ENCODE measurements at regions not wholly inside any gene's neighbourhood (a gene's known extent, or its start where the extent isn't known, plus 50 kb on each side); places are given as distances from the start of the nearest gene placed in this dataset.

- DNase-seq, result no peak
Observed at GRCh38 chrY:7463711-7464110, 552.2 kb upstream of the AMELY start.

DNA sequence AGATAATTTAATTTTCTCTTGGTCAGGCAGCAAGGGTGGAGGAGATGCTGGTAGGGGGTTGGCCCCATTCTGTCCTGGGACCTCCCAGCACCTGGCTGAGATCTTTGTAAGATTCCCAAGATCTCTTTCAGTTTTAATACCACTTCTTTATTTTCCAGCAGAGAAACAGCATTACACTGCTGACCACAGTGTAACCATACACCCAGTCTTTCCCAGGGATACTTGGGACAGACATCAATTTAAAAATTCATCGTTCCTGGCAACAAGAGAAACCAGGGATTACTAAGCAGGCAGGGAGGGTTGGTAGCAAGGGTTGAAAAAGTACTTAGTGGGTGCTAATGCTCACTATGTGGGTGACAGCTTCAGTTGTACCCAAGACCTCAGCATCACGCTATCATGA, 551.6 kb upstream of the AMELY start:
- DNase-seq, result no peak

- no peak for DNase-seq
Observed at GRCh38 chrY:7462657-7463056, 551.1 kb upstream of the AMELY start.

DNA sequence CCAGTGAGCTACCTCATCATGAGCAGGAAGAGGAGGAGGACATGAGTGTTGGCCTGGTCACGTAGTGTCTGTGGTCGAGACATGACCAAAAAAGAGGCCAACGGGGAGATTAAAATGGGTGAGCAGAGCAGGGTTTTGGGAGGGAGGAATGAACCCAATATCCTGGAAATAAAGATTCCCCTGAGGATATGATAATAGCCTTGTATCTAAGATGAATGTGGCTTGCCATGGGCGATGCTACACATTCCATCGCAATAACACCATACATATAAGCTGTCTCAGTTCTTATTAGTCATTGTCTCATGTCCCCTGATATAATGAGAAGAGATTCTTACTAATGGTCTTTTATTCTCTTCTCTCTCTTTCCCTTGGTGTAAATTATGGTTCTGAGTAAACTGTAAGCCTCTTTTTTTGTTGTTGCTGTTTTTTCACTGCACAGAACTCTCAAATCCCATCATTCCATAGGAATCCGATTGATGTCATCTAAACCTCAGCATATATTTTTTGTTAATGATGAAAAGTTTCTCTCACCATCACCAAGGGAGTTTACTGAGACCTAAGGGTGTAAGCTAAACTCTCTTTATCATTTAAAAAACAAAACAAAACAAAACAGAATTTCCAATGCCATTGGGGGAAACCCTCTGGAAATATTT, 550.4 kb upstream of the AMELY start:
- DNase-seq, result no peak

DNA sequence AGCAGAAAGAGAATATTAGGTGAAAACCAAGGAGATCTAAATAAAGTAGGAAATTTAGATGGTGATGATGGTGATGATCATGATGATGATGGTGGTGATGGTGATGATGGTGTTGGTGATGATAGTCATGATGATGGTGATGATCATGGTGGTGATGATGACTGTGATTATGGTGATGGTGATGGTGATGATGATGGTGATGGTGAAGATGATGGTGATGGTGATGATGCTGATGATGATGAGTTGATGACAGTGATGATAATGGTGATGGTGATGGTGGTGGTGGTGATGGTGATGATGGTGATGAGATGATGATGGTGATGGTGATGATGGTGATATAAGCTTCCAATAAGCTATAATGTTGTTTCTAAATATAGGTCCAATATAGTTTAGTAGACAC, 548.2 kb upstream of the AMELY start:
- no peak for DNase-seq

- no peak for DNase-seq
Observed at GRCh38 chrY:7458301-7459078, 546.9 kb upstream of the AMELY start.

- DNase-seq, result no peak
Observed at GRCh38 chrY:7457286-7458015, 545.9 kb upstream of the AMELY start.

DNA sequence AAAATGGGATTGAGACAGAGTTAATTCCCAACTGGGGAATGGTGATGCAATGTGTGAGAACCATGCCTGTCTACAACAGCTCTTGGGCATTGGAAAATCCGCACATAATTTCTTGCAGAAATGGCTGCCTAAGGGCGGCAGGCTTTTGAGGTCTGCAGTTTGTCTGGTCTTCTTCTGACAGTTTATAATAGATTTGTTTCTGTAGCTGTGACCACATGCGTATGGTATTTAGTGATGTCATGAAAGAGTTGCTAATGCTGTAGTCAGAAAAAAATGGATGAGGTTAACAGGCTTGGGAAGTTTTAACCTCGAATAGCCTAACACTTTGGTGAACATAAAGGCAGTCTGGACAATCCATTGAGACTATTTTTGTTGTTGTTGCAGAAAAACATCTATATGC, 544.1 kb upstream of the AMELY start:
- no peak for DNase-seq

GRCh38 chrY:7453336-7453735, 541.8 kb upstream of the AMELY start:
- no peak for DNase-seq

GRCh38 chrY:7452246-7452645, 540.7 kb upstream of the AMELY start:
- DNase-seq, result no peak

GRCh38 chrY:7449860-7450259, 538.3 kb upstream of the AMELY start:
- no peak for DNase-seq

DNA sequence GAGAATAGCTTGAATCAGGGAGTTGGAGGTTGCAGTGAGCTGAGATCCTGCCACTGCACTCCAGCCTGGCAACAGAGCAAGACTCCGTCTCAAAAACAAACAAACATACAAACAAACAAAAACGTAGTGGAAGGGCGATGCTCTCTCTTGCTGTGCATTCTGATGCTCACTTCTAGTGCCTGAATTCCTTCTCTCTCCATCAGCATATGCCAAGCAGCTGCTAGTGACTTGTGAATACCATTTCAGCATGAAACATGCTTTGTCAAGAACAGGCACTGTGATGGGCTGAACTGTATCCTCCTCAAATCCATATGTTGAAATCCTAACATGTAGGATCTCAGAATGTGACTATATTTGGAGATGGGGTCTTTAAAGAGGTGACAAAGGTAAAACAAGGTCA, 537.1 kb upstream of the AMELY start:
- DNase-seq, result no peak

DNA sequence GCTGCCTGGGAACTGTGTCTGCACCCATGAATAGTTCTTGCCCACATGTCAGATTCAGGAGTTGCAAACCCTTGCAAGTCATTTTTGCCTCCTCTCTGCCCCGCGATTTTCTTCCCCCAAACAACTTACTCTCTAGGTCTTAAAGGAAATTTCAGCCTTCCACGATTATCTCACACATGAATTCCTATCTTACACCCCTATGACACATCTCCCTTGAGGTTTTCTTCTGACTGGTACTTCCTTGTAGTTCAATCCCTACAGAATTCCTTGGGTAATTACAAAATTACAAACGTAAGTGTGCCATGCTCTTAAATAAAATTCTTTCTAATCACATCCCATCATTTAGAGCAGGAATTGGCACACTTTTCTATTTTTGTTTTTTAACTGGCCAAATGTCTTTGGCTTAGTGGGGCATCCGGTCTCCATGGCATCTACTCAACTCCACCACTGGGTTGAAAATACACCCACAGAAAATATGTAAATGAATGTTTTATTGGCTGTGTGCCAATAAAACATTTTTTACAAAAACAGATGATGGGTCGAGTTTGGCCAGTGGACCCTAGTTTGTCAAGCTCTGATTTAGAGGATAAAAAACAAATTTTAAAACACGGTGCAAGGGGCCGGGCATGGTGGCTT, 536.4 kb upstream of the AMELY start:
- DNase-seq, result no peak

DNA sequence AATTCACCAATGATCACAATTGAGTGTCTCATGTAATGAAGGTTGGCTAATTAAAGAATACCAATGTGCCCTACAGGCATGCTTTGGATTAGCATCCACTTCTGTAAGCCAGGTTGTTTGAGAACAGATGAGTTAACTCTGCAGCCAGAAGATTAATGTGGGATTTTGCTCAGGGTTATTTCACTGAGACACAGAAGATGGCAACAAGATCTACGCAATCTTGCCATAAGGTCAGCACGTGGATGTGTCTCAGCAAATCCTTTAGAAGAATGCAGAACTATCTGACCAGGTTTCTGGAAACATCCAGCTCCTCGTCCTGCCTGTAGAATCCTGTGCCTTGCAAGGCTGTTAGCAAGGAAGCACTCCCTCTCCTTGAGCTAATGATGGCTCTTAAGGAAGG, 532.6 kb upstream of the AMELY start:
- DNase-seq, result no peak

- no peak for DNase-seq
Observed at GRCh38 chrY:7440796-7441530, 529.4 kb upstream of the AMELY start.

- DNase-seq, result no peak
Observed at GRCh38 chrY:7437086-7437485, 525.5 kb upstream of the AMELY start.

DNA sequence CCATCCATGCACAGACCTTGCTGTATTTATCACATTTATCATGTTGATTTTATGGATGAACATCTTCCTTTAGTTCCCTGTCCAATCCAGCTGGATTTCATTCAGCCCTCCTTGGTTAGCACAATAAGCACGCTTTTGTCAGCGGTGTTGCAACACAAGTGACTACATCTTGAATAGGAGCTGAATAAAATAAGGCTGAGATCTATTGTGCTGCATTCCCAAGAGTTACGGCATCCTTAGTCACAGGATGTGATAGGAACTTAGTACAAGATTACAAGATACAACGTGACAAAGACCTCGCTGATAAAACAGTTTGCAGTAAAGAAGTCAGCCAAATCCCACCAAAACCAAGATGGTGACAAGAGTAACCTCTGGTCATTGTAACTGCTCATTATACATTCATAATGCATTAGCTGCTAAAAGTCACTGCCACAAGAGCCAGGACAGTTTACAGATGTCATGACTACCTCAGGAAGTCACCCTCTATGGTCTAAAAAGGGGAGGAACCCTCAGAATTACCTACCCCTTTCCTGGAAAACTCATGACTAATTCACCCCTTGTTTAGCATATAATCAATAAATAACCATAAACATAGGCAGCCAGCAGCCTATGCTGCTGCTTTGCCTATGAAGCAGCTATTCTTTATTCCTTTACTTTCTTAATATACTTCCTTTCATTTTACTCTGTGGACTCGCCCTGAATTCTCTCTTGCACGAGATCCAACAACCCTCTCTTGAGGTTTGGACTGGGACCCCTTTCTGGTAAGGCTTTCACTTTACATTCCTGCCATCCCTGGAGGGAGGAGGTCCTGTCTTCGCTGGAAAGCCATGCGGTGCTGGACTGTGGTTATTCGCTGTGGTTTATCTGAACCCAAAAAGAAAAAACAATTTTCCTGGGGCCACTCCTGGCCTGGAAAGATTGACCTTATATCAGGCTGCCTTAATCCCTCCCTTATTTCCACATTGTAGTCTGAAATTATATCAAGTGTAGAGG, 522.6 kb upstream of the AMELY start:
- DNase-seq, result no peak

GRCh38 chrY:7419165-7419564, 507.6 kb upstream of the AMELY start:
- no peak for DNase-seq

- DNase-seq, result no peak
Observed at GRCh38 chrY:7417946-7418345, 506.4 kb upstream of the AMELY start.

DNA sequence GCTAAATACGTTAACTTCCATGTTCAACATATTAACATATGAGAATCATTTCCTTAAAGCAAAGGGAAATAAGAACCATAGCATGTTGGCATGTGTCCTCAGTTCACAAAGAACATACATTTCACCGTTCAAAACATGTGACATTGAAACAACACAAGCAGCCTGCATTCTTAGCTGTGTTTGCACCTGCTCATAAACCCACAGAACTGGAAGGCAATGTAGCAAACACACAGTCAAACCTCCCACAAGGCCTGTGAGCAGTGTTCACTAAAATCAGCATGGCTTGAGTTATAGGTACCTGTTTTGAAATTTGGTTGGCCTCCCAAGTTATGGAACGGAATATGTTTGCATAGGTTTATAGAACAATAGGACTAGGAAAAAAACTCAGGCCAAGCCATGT, 504.9 kb upstream of the AMELY start:
- DNase-seq, result no peak

- no peak for DNase-seq
Observed at GRCh38 chrY:7415157-7415633, 503.6 kb upstream of the AMELY start.

Data from stimulated activated CD4-positive, alpha-beta T cell treated with anti-CD3 and anti-CD28 coated beads, Interleukin-4, amount 100 ng/mL, for 4 hours (primary cell).